AG10803 (cell line): ENCODE measurements at regions not wholly inside any gene's neighbourhood (a gene's known extent, or its start where the extent isn't known, plus 50 kb on each side); places are given as distances from the start of the nearest gene placed in this dataset.

ENCODE experiments used
- DNase-seq: peaks from one replicate; pipeline ENCODE4 v3.0.0; 2010; ENCODE audit warnings: low read depth
- H3K4me3 ChIP-seq: 2 replicates; pipeline ENCODE4 v1.5.1; 2011; ENCODE audit warnings: mild to moderate bottlenecking, low read length, control low read depth
- CTCF ChIP-seq: conservative IDR thresholded peaks from 2 replicates; pipeline ENCODE4 v1.5.1; 2011; ENCODE audit warnings: mild to moderate bottlenecking, low read length, control low read depth, inconsistent platforms

- H3K4me3 ChIP-seq: no peak overlapping the region
- no peak for TF ChIP-seq CTCF
- DNase-seq: no peak
These were observed 859.2 kb upstream of the SEMA6A start for GRCh38 chr5:117433818-117434217.

- no peak for DNase-seq
- TF ChIP-seq CTCF: no peak
- H3K4me3 ChIP-seq: no peak overlapping the region
These were observed 856.5 kb upstream of the SEMA6A start for GRCh38 chr5:117431091-117431490.

- DNase-seq: no peak
- H3K4me3 ChIP-seq: no peak overlapping the region
- TF ChIP-seq CTCF: no peak
These were observed 850.5 kb upstream of the SEMA6A start for GRCh38 chr5:117425163-117425562.

GRCh38 chr5:117424559-117424958 lies 849.9 kb upstream of the SEMA6A start:
- DNase-seq: no peak
- TF ChIP-seq CTCF: no peak
- H3K4me3 ChIP-seq: no peak overlapping the region

GRCh38 chr5:117417501-117417900 lies 842.9 kb upstream of the SEMA6A start:
- H3K4me3 ChIP-seq: no peak overlapping the region
- TF ChIP-seq CTCF: no peak
- DNase-seq: no peak

- TF ChIP-seq CTCF: no peak
- no peak for DNase-seq
These were observed 840.3 kb upstream of the SEMA6A start for GRCh38 chr5:117414926-117415325.

GRCh38 chr5:117411701-117412100 lies 837.1 kb upstream of the SEMA6A start:
- TF ChIP-seq CTCF: no peak
- DNase-seq: no peak
- H3K4me3 ChIP-seq: no peak overlapping the region

More at GRCh38 chr5:117414926-117415325, 840.3 kb upstream of the SEMA6A start:
- no peak overlapping the region for H3K4me3 ChIP-seq
